NK-92 treated with Interleukin-12 subunit alpha and Interleukin-12 subunit beta, amount 100 ng/mL, for 24 hours (cell line): ENCODE measurements at regions not wholly inside any gene's neighbourhood (a gene's known extent, or its start where the extent isn't known, plus 50 kb on each side); places are given as distances from the start of the nearest gene placed in this dataset.
A peak's percentile ranks its signal among the peaks of the same experiment; 100 is the strongest.

Source experiments
- DNase-seq: peaks from one replicate; lab custom pipeline; 2025; lab: John Stamatoyannopoulos, UW

DNA sequence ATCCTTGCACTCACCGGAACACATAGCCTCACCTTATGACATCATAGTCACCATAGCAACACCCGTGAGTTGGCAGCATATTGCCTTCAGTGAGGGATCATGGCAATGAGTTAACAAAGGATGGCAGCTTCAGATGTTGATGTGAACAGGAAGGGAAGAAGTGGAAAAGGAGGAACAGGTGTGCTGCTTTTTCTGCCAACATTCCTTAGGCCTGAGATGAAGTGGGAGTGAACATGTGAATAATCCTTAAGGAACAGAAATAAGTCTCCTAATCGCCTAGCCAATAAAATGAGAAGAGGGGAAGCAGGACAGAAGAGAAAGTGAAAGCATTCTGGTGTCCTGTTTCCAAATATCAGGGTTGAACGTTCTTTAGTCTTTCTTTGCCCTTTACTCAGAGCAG is 360.0 kb downstream of the BRINP1 start:
- DNase-seq = no peak

DNA sequence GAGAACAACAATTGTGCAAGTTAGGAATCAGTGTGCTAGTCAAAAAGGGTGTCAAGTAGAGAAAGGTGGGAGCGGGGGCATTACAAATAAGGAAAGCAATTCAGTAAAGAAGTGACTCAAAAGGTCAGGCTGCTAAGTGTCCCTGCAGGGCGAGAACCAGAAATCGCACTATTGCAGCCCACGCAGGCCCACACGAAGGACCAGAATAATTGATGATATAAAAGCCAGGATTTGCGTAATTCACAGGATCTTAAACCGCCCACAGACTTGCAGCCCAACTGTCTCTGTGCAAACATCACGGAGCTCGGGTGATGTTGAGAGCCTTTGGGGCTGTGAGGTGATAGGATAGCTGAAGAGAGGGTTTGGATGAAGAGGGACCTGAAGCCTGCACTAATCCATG is 349.0 kb downstream of the BRINP1 start:
- DNase-seq = no peak

DNA sequence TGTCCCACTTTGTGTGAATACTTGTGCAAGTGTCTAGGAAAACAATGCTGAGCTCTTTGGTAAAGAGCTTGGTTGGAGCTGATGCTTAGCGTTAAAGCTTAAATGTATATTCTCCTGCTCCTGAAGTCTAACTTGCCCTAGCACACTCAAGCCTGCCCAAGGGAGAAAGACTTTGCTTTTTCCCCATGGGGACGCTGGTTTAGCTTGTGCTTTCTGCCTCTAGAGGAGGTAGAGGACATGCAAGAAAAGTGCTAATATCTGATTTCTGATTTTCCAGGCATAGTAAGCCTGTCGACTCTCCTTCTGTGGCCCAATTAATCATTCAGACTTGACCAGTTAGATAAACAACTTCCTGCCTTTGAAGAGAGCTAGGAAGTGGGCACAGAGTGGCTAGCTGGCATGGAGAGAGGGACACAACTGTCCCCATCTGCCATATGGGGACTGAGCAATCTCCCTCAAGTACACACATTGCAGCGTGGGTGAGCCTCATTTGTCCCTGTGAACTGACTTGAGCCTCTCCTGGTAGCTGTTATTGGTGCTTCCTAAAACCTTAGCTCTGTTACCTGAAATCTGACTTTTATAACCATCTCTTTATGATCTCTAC is 348.4 kb downstream of the BRINP1 start:
- DNase-seq = no peak

DNA sequence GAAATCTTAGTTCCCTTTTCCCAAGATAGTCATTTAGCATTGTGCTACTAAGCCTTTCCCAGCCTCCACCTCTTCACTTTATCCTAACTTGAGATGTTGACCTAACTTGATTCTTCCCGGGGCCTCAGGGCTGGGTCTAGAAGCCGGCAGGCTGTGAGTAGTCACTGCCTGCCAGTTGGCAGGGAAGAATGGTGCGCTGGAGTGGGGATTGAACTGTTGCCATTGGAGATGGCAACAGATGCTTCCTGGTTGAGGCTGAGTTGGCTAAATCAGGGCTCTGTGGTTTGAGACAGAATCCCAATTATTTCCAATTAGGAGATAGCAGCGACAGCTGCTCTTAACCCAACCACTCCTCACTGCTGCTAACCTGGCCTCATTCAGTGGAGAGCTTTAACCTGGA is 343.1 kb downstream of the BRINP1 start:
- no peak for DNase-seq

DNA sequence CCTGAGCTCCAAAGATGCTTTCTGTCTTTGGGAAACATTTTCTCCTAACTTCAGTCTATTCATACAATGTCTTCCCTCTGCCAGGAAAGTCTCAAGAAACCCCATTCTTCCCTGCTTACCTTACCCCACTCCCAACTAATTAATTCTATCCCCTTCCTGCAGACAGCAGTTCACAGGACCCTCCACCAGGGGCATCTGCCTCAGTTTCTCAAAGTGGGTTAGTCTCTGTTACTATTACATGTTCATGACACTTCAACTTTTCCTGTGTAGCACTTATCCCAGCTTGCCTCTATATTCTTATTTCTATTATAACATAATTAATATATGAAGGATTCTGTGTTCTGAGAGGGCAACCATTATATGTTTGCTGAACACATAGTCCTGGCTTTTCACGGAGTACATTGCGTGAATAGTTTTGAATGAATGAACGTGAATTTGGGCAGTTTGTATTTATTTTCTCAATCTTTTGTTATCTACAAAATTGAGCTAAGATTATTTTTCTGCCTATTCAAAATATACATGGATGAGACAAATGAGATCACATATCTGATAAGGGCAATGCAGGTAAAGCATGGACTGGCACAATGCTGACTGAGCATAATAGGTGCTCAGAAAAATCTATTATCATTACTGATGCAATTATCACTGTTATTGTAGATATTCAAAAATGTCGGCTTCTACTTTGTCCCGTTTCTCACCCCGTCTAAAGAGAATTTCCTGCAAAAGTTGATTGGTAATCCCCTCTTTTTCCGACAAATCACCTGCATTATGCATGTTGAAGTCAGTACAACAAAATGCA is 341.1 kb downstream of the BRINP1 start:
- DNase-seq = no peak

DNA sequence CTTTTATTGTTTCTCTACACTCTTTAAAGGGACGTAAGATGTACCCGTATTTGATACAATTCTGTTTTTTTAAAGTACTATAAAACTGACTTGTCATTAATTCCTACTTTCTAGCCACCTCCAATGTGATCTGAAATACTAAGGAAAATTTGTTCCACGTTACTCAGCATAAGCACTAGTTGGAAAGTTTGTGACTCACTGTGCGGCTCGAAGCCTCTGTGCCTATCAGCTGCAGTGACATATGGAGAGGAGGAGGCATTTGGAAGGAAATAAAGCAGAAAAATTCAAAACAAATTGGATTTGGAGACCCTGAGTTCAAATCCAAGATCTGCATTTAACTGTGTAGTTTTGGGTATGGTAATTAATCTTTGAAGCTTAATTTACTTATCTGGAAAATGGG is 339.3 kb downstream of the BRINP1 start:
- no peak for DNase-seq

DNA sequence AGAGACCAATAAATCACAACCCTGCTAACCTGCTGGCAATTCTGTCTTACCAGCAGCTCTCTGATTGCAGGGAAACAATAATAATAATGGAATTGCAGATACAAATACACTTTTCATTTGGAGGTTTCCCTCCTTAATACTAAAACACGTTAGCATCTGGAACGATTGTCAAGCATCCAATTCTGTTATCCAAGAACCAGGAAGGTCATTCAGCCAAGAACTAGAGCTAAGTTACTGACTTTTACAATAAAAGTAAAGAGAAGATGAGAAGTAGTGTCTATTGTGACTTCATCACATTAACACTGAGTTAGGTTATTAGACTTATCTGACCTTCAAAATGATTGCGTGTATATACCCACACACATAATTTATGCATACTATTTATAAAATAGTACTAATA is 335.6 kb downstream of the BRINP1 start:
- no peak for DNase-seq

DNA sequence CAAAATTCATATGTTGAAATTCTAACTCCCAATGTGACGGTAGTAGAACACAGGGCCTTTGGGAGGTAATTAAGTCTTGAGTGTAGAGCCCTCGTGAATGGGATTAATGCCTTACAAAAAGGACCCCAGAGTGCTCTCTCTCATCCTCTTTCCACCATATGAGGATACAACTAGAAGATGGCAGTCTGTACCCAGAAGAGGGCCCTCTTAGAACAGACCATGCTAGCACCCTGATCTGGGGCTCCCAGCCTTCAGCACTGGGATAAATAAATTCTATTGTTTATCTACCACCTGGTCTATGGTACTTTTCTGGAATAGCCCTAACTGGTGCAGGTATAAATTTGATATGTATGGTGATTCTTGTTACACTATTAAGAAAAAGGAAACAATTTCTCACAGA is 332.3 kb downstream of the BRINP1 start:
- no peak for DNase-seq

DNA sequence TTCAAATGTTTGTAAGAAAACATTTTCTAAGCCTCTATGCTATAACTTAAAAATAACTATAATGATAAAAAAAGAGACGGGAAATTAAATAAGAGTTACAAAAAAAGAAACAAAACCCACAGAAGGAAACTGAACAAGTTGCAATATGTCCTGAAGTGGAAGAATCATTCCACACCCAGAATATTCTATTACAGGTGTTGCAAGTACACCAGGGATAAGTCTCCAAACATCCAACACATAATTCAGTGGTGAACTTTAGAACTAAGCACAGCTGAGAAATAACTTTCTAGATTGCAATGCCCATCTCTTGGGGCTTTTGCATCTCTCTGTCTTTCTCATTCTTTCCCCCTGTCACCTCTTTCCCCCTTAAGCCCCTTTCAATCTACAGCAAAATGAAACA is 325.2 kb downstream of the BRINP1 start:
- DNase-seq = no peak

DNA sequence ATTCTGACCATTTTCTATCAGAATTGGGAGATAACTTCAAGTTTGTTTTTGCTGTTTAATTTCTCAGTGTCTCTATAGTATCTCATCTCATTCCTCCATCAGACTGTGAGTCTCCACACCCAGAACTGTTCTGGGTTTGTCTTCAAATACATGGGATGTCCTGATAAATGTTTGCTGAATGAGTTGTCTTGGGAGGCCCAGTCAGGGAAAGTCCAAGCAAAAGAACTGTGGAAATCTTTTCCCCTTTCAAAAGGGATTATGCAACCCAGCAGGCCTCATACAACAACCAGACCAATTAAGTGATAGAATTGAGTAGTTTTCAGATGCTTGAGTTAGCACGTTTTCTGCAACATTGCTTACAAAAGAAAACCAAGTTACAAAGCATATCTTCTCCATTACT is 324.4 kb downstream of the BRINP1 start:
- no peak for DNase-seq

DNA sequence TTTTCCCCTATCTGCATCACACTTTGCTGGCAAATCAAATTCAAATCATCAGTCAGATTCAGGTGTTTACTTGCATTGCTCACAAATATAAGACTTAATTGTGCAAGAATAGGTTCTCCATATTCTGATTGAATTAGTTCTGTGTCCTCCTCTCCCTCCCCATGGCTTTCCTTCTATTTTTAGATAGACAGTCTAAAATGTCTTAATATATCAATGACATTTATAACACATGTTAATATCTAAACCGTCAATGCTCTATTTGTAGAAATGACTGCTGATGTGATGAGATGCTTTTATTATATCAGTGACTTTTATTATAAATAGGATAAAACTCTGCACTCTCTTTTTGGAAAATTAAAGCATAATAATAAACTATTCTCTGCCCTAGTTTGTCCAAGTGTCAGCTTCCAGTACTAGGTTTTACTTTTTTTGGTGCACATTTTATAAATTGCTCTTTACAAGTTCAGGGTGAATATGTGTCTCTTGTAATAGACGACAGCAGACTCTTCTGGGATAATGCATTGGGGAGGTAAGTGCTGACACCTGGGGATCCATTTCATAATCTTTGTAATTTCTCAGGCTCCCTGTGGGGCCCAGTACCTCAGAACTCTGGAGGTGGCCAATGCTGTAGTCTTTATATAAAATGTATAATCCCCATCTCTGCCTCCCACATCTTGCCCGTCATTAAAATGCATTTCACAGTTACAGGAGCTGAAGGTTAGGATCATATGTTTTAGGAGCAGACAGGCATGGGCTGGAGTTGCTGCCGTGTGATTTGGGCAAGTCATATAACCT is 321.5 kb downstream of the BRINP1 start:
- no peak for DNase-seq

DNA sequence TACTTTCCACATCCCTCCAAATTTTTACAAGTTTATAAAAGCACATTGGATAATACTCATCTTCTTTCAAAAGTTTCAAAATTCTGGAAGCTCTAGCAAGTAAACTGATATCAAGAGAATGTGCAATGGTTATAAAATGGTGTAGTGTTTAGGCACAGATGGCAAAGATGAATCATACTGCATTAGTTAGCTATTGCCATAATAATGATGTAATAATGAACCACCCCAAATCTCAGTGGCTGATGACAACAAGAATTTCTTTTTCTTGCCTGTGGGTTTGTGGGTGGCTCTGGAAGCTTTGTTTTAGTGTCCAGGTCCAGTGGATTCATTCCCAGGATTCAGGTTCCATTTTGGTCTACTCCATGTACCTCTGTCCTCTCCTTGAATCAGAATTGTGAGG is 319.0 kb downstream of the BRINP1 start:
- no peak for DNase-seq

DNA sequence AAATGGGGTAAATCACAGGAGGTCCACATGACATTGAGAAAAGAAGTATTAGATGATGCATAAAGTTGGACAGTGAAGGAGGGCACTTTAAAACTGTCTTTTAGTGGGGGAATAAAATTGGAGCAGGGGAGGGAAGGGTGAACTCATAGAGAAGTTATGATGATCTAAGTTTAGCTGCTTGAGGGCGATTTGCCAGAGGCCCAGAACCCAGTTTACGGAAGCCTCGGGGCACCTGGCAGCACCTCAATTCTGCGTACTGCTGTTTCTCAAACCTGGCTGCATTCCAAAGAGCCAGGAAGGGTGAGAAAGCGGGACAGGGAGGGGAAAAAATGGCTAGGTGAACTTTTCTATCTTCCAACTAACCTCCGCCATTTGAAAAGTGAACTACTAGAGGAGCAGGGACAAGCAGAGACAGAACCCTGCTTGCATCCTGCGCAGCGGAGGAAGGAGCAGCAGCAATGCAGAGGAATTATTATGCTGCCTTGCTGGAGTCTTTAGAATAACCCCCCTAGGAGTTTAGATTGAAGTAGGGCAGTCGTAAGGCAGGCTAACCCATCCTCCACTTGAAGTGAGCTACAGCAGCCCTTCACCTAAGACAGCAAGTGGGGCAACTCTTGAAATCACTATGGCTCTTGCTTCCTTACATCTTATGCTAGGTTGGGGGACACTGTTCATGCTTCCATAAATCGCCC is 316.8 kb downstream of the BRINP1 start:
- no peak for DNase-seq

DNA sequence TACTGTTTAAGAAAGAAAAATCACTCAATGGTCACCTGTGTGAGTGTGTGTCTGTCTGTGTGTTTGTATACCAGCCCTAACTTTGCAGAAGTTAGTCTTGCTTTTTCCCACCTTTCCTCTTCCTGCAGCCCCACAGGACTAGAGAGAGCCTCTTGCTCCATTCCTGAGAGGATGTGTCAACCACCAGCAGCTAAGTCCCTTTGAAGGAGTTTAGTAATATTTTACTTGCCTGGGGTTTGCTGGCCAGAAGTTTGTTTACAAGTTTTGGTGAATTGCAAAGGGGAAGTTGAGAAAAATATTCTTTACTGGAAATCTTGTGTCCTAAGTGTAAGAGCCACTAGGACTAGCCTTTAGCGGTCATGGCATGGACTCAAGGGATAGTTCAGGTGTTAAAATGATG is 316.2 kb downstream of the BRINP1 start:
- DNase-seq = no peak

DNA sequence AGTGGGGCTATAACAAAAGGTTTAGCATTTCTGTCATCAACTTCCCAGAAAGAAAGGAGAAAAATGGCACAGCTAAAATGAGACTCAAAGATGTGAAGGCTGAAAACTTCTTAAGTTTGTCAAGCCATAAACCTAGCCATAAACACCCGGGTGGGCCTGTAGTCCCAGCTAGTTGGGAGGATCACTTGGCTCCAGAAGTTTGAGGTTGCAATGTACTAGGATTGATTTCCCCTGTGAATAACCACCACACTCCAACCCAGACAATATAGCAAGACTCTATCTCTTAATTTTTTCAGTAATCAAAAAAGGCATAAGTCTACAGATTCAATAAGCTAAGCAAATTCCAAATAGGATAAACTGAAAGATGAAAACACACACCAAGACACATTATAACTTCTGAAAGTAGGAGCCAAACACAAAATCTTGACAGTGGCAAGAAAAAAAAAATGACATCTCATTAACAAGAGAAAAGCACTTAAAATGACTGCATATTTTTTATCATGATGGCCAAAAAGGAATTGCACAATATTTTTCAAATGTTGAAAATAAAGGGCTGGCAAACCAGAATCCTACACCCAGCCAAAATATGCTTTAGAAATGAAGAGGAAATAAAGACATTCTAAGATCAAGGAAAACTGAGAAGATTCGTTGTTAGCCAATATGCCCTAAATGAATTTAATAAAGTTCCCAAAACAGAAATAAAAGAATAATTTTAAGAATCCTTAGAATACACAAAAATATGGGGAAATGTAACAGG is 308.4 kb downstream of the BRINP1 start:
- DNase-seq = no peak

DNA sequence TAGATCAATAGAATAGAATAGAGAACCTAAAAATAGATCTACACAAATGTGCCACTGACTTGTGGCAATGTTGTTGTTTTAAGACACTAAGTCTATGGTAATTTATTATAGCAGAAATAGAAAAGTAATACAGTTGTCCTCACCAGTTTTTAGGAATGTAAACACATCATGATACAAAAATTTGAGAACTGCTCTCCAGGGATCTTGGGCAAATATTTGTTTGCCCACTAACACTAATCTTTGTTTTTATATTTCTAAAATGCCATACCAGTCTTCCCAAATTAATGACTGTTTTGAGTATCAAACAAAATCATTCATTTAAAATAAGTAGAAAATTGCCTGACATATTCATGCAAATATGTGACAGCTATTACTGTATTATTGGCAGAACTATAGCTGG is 297.6 kb downstream of the BRINP1 start:
- DNase-seq = no peak

DNA sequence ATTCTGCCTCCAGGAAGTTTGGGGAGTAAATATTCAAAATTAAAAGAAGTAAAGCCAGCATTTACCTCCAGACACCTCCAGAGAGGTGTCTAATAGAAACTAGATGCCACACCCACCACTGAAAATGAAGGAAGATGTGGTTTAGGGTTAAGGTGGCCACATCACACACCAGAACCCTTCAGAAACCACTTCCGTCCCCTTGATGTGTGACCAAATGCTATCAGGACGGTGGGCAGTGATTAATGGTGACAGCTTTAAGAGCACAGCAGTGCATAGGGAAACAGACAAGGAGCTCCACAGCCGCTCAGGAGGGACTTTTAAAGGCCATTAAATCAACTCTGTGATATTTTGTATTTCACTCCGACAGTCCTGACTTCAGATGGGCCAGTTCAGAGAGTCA is 295.2 kb downstream of the BRINP1 start:
- DNase-seq = peak; percentile 8

DNA sequence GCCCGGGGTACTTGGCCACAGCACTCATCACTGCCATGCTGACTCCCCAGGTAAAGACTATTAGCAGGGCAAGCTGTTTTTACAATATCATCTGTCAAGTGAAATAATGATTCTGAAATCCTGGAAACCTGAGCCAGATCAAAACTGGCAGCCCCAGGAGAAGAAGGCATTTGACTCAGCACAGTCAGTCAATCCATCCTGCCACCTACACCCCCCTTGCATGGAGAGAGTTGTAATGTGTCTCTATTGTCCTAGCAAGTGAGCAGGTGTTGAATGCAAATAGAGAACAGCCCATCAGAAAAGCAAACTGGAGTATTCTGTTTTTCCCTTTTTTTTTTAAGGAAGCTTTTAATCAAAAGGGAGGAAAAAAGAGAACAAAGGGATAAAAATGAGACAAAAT is 291.2 kb downstream of the BRINP1 start:
- no peak for DNase-seq

DNA sequence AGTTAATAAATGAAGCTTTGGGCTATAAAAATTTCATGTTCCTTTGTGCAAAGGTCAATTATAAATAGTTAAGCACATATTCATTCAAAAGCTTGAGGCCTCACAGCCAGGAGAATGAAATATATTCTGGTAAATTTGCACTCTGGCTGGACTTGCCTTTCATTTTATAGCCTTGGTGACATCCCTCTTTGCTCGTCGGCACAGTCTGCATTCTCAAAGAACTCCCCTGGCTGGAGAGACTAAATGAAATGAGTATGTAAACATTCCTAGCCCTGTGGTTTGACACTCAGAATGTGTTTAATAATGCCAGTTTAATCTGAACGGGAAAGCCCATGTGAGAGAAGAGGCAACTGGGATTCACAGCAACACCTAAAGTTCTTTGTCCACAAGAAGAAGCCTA is 285.6 kb downstream of the BRINP1 start:
- no peak for DNase-seq

DNA sequence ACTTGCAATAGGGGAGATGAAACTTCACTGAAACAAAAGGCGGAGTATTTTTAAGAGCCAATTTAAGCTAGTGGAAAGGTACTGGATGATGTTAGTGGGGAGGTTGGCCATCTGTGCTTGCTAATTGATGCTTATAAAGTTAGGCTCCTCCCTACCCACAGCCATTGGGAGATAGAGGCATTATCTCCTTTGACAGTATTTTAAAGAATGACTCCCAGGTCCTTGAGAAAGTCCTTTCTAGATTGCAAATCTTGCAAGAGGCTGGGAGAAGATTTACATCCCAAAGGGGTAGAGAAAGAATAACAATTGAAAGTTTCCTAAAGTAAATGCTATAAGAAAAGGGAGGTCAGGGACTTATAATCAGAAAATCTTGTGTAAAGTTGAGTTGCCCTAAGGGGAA is 282.6 kb downstream of the BRINP1 start:
- no peak for DNase-seq

DNA sequence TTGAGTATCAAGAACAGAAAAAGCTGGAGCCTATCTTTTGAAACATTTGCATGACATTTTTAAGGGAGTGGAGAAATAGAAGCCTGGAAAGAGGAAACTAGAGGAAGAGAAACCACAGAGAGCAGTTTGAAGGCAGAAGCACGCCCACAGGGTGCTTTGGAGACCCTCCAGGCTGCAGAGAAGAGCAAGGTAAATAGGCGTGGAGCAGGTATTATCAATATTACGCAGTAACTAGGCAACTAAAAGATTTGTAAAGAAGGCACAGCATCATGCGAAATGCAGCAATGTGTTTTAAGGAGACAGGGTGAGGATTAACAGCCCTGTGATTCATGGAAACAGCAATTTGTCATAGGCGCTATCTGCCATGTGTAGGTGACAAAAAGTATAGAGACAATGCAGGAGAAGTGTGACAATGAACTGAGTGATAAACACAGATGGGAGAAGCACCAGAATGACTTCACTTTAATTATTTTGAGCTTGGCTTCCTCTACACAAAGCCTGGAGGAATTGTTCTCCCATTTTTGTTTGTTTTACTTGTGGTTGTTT is 281.2 kb downstream of the BRINP1 start:
- no peak for DNase-seq

DNA sequence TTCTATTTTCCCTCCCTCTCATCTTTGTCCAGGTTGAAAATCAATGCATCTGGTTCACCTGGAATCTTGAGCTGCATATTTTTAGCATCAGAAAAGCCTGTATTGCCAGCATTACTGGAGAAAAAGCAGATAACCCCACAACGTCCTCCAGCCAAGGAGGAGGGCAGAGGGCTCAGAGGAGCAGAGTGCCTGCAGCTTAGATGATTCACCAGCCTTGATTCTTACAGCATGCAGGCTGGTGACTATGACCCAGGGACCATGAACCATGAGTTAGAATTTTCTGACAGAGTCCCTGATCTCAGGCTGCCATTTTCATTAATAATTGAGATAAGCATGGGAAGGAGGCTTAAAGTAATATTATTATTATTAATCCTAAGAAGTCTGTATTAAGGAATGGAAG is 278.2 kb downstream of the BRINP1 start:
- DNase-seq = no peak
